ENCODE measurements at regions not wholly inside any gene's neighbourhood (a gene's known extent, or its start where the extent isn't known, plus 50 kb on each side); places are given as distances from the start of the nearest gene placed in this dataset.
A peak's percentile ranks its signal among the peaks of the same experiment; 100 is the strongest.
"Not testable (repeated sequence)": the region's sequence is repeated elsewhere in the genome, so short reads cannot be mapped to it uniquely, and the experiment has no call there.

DNA sequence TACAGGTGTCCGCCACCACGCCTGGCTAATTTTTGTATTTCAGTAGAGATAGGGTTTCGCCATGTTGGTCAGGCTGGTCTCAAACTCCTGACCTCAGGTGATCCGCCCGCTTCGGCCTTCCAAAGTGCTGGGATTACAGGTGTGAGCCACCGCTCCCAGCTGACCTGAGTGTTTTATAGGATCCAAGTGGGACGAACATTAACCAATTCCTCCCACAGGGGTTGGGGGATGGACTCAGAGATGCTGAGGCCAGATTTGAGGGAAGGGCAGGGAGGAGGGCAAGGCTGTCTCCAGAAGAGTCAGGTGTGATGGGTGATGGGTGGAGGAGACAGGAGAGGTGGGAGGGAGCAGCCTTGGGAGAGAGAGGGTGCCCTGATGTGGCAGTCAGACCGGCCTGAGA, 65.0 kb upstream of the SMAD6 start:
- DNase-seq = not testable (repeated sequence)

DNA sequence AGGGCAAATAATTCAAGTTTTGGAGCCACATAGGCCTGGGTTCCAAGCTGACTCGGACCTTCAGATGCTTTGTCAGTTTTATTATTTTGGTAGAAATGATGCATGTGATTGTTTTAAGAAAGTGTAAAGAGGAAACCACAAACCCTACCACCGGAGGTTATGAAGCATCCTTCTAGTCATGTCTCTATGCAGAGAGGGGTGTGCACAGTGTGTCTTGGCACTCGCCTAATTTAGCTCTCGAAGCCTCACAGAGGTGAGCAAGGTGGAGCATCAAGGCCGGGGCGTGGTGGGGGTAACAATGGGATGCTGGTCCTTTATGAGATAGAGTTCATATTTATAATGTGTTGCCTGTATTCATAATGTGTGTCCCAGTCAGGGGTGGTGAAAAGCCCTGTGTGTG, 63.7 kb upstream of the SMAD6 start:
- peak; percentile 44 for DNase-seq

DNA sequence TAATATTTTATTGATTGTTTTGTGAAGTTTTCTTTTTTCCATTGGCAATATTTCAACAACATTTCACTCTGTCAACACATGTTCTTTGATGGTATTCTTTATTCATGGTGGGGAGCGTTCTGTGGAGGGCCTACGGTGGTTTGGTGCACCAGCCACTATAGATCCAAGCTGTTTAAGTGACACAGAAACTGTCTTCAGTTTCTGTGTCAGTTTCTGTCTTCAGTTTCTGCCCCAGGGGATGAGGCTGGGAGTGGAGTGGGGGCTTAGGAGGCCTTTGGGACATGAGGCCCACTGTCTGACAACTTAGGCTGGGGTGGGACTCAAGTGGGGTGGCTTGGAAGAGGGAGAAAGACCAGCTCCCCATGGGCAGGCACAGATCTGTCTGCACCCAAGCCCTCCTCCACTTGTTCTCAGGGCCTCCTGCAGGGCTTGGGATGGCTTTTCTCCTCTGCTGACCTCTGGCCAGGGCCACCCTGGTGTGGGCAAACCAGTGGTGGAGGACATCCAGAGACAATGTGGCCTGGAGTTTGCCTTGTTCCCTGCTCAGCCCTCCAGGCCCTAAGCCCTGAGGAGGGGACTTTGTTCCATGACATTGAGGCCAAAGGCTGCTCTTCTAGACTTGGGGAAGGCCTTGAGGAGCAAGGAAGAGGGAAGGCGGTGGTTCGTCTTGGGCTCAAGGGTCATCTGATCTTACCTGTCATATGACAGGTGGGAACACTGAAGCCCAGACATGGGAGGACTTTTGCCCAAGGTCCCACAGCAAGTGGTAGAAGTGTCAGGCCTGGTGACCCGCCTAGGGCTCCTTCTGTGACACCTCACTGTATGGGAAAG, 60.3 kb upstream of the SMAD6 start:
- no peak for DNase-seq

DNA sequence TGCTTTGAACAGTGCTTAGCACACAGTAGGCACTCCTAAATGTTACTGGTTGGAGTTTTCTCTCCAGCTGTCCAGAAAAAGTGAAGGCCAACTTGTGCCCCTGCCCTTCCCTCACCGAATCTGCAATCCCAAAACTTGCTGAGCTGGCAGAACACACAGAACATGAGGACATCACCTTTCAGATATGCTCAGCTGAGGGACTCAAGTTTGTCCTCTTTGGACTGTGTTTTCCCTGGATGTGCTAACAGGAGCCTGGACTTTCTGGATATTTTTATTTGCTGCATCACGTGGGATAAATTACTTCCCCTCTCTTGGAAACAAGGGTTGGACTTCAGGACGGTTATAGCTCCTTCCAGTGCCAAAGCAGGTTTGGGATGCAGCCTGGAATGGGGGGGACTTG, 59.5 kb upstream of the SMAD6 start:
- DNase-seq = no peak

DNA sequence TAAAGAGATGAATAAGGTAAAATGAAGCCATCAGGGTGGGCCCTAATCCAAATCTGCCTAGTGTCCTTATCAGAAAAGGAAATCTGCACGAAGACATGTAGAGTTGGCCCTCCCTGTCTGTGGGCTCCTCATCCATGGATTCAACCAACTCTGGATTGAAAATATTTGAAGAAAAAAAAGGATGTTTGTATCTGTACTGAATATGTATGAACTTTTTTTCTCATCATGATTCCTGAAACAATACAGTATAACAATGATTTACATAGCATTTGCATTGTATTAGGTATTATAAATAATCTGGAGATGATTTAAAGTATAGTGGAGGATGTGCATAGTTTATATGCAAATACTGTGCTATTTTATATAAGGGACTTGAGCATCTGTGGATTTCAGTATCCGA, 59.0 kb upstream of the SMAD6 start:
- no peak for DNase-seq

DNA sequence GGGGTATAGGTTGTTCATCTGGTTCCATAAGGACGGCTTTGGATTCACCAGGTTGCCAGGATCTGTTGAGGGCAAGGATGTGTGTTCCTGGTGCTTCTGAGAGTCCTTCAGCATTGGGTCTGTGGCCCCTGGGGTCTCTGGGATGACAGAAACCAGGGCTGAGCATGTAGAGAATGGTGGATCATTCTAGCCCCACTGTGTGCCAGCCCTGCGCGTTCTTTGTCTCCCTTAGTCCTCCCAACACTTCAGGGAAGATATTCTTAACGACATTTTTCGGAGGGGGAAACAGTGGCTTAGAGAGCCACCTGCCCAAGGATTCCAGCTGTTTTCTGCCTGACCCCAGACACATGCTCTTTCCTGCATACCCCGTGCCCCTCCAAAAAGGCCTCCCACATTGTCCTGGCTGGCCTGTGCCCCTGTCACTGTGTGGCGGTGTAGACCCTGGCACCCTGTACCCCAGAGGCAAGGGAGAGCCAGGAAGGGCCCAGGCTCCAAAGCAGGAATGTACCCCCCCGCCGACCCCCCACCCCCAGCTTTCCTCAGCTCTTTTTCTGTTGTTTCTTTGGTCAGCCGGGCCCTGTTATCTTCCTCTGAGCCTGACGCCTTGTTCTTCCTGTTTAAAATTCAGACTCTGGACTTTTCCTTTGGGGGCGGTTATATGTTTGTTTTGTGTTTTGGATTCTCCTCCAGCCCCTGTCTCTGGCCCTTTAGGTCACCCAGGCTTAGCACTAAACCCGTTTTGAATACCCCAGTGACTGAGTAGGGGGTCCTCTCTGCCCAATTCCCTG, 57.8 kb upstream of the SMAD6 start:
- DNase-seq = no peak

- no peak for DNase-seq
Observed at GRCh38 chr15:66644869-66645268, 57.2 kb upstream of the SMAD6 start.

GRCh38 chr15:66646308-66646707, 55.7 kb upstream of the SMAD6 start:
- no peak for DNase-seq

- no peak for DNase-seq
Observed at GRCh38 chr15:66646799-66647198, 55.2 kb upstream of the SMAD6 start.

GRCh38 chr15:66647358-66647757, 54.7 kb upstream of the SMAD6 start:
- no peak for DNase-seq

- no peak for DNase-seq
Observed at GRCh38 chr15:66648588-66648987, 53.4 kb upstream of the SMAD6 start.

DNA sequence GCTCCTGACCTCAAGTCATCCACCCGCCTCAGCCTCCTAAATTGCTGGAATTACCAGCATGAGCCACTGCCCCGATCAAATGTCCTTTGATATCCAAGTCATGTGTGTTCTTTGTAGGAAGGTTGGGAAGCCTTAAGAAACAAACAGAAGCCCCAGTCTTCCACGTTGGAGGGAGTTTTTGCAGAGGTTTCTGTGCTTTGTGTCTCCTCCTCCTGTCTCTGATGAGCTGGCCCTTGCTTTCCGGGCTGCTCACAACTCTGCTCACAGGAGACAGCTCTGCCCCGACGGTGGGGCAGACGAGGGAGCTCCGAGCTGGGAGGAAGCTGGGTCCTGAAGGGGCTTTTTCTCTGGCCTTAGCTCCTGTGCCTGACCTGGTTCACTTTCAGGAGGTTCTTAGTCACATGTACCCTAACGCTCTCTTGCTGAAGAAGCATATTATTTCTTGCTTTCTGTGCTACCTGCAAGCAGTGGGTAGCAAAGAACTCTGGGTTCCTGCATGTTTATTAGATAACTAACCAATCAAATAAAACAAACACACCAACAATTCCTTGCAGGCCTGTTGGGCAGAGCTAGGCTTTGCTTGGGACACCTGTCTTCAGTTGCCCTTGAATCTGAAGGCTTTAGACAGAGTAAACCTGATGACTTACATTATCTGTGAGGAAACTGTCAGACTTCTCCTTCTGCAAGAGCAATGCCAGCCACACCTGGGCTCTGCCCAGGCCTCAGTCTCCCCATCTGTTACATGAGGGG, 52.6 kb upstream of the SMAD6 start:
- DNase-seq = no peak

DNA sequence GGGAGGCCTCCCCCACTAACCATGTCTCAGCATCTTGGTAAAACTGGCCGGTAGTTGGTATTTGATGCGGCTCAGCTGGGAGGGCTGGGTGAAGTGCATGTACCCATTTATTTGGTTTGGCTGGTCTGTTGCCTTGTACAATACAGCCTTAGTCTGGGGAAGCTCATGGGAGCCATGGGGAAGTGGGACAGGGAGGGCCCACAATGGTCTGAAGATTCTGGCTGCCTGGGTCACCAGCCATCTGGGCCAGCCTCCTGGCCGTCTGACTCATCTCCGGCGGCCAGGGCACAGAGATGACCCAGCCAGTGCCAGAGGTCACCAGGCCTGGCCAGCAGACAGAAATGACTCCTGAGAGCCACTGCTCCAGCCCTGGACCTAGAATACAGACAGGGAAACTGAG, 51.6 kb upstream of the SMAD6 start:
- no peak for DNase-seq

GRCh38 chr15:66651198-66651597, 50.8 kb upstream of the SMAD6 start:
- no peak for DNase-seq

- DNase-seq = no peak
Observed at GRCh38 chr15:66651913-66652642, 50.0 kb upstream of the SMAD6 start.

Measured in CD4-positive, alpha-beta T cell treated with Interleukin-17A for 4 hours (primary cell).